ENCODE measurements at regions not wholly inside any gene's neighbourhood (a gene's known extent, or its start where the extent isn't known, plus 50 kb on each side); places are given as distances from the start of the nearest gene placed in this dataset.
"Not testable (repeated sequence)": the region's sequence is repeated elsewhere in the genome, so short reads cannot be mapped to it uniquely, and the experiment has no call there.

DNA sequence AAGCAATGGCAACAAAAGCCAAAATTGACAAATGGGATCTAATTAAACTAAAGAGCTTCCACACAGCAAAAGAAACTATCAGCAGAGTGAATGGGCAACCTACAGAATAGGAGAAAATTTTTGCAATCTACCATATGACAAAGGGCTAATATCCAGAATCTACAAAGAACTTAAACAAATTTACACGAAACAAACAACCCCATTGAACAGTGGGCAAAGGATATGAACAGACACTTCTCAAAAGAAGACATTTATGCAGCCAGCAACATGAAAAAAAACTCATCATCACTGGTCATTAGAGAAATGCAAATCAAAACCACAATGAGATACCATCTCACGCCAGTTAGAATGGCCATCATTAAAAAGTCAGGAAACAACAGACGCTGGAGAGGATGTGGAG, 113.4 kb downstream of the PSMG1 start:
- H3K27ac ChIP-seq (ENCODE audit: low read depth in 1 of 2, low read length in 2 of 2); H3K9me3 ChIP-seq (ENCODE audit: control insufficient read depth in 4 of 4, low read length in 3 of 4); H3K27me3 ChIP-seq (ENCODE audit: control insufficient read depth in 4 of 4, insufficient read depth in 4 of 4, low read length in 3 of 4); H3K36me3 ChIP-seq (ENCODE audit: control insufficient read depth in 4 of 4, insufficient read depth in 3 of 4, low read depth in 1 of 4, low read length in 3 of 4); DNase-seq (ENCODE audit: low spot score); H3K4me3 ChIP-seq (ENCODE audit: low read depth in 1 of 3, low read length in 3 of 3); H3K4me1 ChIP-seq (ENCODE audit: control insufficient read depth in 4 of 4, insufficient read depth in 4 of 4, low read length in 3 of 4); H3K9ac ChIP-seq (ENCODE audit: low read depth in 1 of 2, low read length in 2 of 2): not testable (repeated sequence)
- 93% methylated on average over 3 of the region's 3 CpGs for WGBS

DNA sequence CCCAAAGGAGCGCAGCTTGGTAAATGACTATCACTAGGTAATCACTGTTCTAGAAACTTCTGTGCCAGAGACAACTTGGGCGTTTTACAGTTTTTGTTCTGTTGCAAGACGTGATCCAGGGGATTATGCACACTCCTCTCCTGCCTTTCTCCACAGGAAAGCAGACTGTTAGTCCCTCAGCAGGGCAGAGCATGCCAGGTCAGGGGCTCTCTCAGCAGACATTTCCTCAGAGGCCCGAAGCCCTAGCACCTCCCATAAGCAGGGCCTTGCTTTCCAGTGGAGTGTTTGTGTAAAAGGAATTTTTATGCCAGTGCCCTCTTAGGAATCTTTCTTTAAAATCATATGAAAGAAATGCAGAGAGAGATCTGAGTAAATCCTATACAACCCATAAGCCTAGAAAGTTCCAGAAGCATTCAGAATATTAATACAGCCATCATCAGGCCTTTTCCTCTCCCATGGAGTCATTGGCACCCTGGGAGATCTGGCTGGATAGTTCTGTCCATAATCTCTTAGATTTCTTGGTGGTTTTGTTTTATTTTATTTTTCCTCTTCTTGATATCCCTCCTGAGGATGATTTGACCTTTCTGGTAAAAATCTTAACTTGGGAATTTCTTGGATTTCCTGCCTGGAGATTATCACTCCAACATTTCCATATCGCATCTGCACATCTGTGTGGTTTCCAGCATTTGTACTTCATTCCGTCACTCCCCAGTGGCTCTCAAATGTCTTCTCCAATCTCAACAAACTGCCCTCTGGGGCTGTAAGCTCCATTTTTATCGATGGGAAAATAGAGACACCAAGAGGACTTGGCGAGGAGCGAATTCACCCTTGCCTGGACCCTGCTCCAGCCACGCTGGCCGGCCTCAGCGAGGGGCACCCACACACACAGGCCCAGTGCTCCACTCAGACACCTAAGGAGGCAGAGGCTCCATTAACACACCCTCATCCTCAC, 116.1 kb downstream of the PSMG1 start:
- no peaks in the 10 kb centered on the region for H3K27me3 ChIP-seq (ENCODE audit: control insufficient read depth in 4 of 4, insufficient read depth in 4 of 4, low read length in 3 of 4)
- H3K4me3 ChIP-seq (ENCODE audit: low read depth in 1 of 3, low read length in 3 of 3) = no peak overlapping the region
- TF ChIP-seq FOXA2 (IDR thresholded peaks at IDR 0.05) (no peak), NR2F2 (IDR thresholded peaks at IDR 0.05) (peak; percentile 38)
- H3K36me3 ChIP-seq (ENCODE audit: control insufficient read depth in 4 of 4, insufficient read depth in 3 of 4, low read depth in 1 of 4, low read length in 3 of 4) = no peaks in the 10 kb centered on the region
- 87% methylated on average over 12 of the region's 12 CpGs for WGBS
- no peak overlapping the region for H3K9ac ChIP-seq (ENCODE audit: low read depth in 1 of 2, low read length in 2 of 2)
- no peak for DNase-seq (ENCODE audit: low spot score)
- no peak overlapping the region for H3K27ac ChIP-seq (ENCODE audit: low read depth in 1 of 2, low read length in 2 of 2)
- H3K4me1 ChIP-seq (ENCODE audit: control insufficient read depth in 4 of 4, insufficient read depth in 4 of 4, low read length in 3 of 4) = peaks cover 0 to 5% (median 0%) of the 10 kb centered on the region in 4 donors
- H3K9me3 ChIP-seq (ENCODE audit: control insufficient read depth in 4 of 4, low read length in 3 of 4) = no peaks in the 10 kb centered on the region

DNA sequence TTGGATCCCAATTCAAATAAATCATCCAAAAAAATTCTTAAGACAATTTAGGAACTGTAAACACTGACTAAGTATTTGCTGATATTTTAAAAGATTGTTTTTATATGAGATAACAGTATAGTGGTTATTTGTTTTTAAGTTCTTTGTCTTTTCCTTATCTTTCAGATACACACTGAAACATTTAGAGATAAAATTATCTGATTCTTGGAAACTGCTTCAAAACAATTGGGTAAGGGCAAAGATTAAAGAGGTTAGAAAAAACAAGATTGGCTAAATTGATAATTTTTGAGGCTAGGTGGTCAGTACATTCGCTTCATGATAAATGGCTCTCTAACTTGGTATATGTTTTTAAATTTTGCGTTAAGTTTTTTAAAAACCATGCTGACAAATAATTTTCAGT, 117.3 kb downstream of the PSMG1 start:
- Histone ChIP-seq H3K9ac (ENCODE audit: low read depth in 1 of 2, low read length in 2 of 2) (no peak overlapping the region), H3K9me3 (ENCODE audit: control insufficient read depth in 4 of 4, low read length in 3 of 4) (no peaks in the 10 kb centered on the region), H3K4me1 (ENCODE audit: control insufficient read depth in 4 of 4, insufficient read depth in 4 of 4, low read length in 3 of 4) (no peaks in the 10 kb centered on the region), H3K27ac (ENCODE audit: low read depth in 1 of 2, low read length in 2 of 2) (no peak overlapping the region), H3K36me3 (ENCODE audit: control insufficient read depth in 4 of 4, insufficient read depth in 3 of 4, low read depth in 1 of 4, low read length in 3 of 4) (no peaks in the 10 kb centered on the region), H3K4me3 (ENCODE audit: low read depth in 1 of 3, low read length in 3 of 3) (no peak overlapping the region), H3K27me3 (ENCODE audit: control insufficient read depth in 4 of 4, insufficient read depth in 4 of 4, low read length in 3 of 4) (no peaks in the 10 kb centered on the region)
- TF ChIP-seq GABPA (IDR thresholded peaks at IDR 0.05 in 1 of 2, conservative IDR thresholded peaks at IDR 0.05 in 1 of 2) (no peak), YY1 (IDR thresholded peaks at IDR 0.05) (no peak), JUND (IDR thresholded peaks at IDR 0.05) (no peak), RXRA (IDR thresholded peaks at IDR 0.05) (no peak), FOXA2 (IDR thresholded peaks at IDR 0.05) (no peak), FOXA1 (IDR thresholded peaks at IDR 0.05) (no peak)
- TF ChIP-seq, protein P1, sequence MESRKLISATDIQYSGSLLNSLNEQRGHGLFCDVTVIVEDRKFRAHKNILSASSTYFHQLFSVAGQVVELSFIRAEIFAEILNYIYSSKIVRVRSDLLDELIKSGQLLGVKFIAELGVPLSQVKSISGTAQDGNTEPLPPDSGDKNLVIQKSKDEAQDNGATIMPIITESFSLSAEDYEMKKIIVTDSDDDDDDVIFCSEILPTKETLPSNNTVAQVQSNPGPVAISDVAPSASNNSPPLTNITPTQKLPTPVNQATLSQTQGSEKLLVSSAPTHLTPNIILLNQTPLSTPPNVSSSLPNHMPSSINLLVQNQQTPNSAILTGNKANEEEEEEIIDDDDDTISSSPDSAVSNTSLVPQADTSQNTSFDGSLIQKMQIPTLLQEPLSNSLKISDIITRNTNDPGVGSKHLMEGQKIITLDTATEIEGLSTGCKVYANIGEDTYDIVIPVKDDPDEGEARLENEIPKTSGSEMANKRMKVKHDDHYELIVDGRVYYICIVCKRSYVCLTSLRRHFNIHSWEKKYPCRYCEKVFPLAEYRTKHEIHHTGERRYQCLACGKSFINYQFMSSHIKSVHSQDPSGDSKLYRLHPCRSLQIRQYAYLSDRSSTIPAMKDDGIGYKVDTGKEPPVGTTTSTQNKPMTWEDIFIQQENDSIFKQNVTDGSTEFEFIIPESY (IDR thresholded peaks at IDR 0.05) = no peak
- TF ChIP-seq, protein P2, sequence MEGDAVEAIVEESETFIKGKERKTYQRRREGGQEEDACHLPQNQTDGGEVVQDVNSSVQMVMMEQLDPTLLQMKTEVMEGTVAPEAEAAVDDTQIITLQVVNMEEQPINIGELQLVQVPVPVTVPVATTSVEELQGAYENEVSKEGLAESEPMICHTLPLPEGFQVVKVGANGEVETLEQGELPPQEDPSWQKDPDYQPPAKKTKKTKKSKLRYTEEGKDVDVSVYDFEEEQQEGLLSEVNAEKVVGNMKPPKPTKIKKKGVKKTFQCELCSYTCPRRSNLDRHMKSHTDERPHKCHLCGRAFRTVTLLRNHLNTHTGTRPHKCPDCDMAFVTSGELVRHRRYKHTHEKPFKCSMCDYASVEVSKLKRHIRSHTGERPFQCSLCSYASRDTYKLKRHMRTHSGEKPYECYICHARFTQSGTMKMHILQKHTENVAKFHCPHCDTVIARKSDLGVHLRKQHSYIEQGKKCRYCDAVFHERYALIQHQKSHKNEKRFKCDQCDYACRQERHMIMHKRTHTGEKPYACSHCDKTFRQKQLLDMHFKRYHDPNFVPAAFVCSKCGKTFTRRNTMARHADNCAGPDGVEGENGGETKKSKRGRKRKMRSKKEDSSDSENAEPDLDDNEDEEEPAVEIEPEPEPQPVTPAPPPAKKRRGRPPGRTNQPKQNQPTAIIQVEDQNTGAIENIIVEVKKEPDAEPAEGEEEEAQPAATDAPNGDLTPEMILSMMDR (IDR thresholded peaks at IDR 0.05; ENCODE audit: low read depth, low read length, missing input control) = no peak
- TF ChIP-seq, protein P3, sequence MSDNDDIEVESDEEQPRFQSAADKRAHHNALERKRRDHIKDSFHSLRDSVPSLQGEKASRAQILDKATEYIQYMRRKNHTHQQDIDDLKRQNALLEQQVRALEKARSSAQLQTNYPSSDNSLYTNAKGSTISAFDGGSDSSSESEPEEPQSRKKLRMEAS (IDR thresholded peaks at IDR 0.05) = no peak
- 97% methylated on average over 2 of the region's 2 CpGs for WGBS
- no peak for DNase-seq (ENCODE audit: low spot score)
